ENCODE measurements at regions not wholly inside any gene's neighbourhood (a gene's known extent, or its start where the extent isn't known, plus 50 kb on each side); places are given as distances from the start of the nearest gene placed in this dataset.

DNA sequence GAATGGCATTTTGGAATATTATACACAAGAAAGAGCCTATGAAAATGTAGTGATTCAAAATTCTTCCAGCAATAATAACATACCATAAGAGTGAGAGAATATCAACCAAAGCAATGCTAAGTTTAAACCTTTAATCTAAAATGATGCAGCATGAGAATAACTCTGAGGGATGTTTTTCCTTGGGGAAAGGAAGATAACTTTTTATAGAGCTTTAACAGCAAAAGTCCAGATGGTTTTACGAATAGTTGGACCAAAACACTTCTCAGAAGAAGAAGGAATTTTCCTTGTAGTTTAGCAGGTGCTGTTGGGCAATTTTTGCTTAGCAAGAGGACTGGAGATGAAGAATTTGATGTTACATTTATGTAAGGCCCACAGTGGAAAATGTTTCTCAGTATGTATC, 1503.2 kb downstream of the HACE1 start:
- Histone ChIP-seq H4K20me1 (ENCODE audit: low read depth, low read length) (no peaks in the 10 kb centered on the region), H3K36me3 (ENCODE audit: low read length) (no peaks in the 10 kb centered on the region), H3K4me3 (ENCODE audit: insufficient read depth, low read length, poor library complexity, severe bottlenecking) (no peak overlapping the region), H3F3A (ENCODE audit: insufficient read depth) (no peaks in the 10 kb centered on the region), H3K9me2 (replicated peaks; ENCODE audit: insufficient read depth, low read length) (no peaks in the 10 kb centered on the region), H3K27me3 (ENCODE audit: low read length) (no peaks in the 10 kb centered on the region), H3K9ac (ENCODE audit: low read length) (no peak overlapping the region), H3K79me2 (ENCODE audit: insufficient read depth, low read length) (no peaks in the 10 kb centered on the region), H3K4me2 (ENCODE audit: low read depth, low read length, poor library complexity, severe bottlenecking) (no peak overlapping the region), H3K9me3 (ENCODE audit: insufficient read depth, low read length) (no peaks in the 10 kb centered on the region), H2AFZ (ENCODE audit: low read depth, low read length, severe bottlenecking) (no peak overlapping the region), H3K27ac (ENCODE audit: low read depth, low read length) (no peak overlapping the region)
- no peak for TF ChIP-seq EZH2phosphoT487 (conservative IDR thresholded peaks at IDR 0.05; ENCODE audit: low read length)
- TF ChIP-seq, protein P1, sequence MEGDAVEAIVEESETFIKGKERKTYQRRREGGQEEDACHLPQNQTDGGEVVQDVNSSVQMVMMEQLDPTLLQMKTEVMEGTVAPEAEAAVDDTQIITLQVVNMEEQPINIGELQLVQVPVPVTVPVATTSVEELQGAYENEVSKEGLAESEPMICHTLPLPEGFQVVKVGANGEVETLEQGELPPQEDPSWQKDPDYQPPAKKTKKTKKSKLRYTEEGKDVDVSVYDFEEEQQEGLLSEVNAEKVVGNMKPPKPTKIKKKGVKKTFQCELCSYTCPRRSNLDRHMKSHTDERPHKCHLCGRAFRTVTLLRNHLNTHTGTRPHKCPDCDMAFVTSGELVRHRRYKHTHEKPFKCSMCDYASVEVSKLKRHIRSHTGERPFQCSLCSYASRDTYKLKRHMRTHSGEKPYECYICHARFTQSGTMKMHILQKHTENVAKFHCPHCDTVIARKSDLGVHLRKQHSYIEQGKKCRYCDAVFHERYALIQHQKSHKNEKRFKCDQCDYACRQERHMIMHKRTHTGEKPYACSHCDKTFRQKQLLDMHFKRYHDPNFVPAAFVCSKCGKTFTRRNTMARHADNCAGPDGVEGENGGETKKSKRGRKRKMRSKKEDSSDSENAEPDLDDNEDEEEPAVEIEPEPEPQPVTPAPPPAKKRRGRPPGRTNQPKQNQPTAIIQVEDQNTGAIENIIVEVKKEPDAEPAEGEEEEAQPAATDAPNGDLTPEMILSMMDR (IDR thresholded peaks at IDR 0.05; ENCODE audit: insufficient read depth, low read length, poor library complexity, severe bottlenecking) = no peak

DNA sequence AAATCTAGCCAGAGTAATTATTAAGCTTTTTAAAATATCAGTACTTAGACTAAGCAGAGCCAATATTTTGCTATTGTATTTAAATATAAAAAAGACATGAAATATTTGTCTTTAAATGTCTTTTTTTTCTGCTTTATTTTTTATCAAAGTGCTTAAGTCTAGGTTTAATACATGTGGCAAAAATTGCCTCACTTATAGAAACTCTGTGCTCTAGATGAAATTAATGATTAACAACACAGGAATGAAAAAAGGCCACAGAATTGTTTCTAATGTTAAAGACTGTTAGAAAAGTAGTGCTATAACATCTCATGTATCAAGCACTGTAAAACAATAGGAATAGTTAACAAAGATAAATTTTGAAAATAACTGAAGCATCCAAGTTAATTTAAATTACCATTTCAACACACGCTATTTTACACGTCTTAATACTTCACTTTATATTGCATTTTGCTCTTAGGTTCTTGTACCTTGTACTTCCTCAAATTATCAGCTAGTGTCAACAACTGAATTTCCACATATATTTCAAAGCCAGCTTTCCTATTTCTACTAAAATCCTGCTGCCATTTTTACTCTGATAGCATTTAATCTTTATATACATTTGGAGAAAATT, 1515.1 kb downstream of the HACE1 start:
- no peak overlapping the region for H3K9ac ChIP-seq (ENCODE audit: low read length)
- no peaks in the 10 kb centered on the region for H3K36me3 ChIP-seq (ENCODE audit: low read length)
- no peaks in the 10 kb centered on the region for H3K9me2 ChIP-seq (replicated peaks; ENCODE audit: insufficient read depth, low read length)
- no peak overlapping the region for H2AFZ ChIP-seq (ENCODE audit: low read depth, low read length, severe bottlenecking)
- no peaks in the 10 kb centered on the region for H3K9me3 ChIP-seq (ENCODE audit: insufficient read depth, low read length)
- no peaks in the 10 kb centered on the region for H3K79me2 ChIP-seq (ENCODE audit: insufficient read depth, low read length)
- H3F3A ChIP-seq (ENCODE audit: insufficient read depth) = no peaks in the 10 kb centered on the region
- no peaks in the 10 kb centered on the region for H4K20me1 ChIP-seq (ENCODE audit: low read depth, low read length)
- no peak overlapping the region for H3K27ac ChIP-seq (ENCODE audit: low read depth, low read length)
- H3K4me3 ChIP-seq (ENCODE audit: insufficient read depth, low read length, poor library complexity, severe bottlenecking) = no peak overlapping the region
- H3K4me2 ChIP-seq (ENCODE audit: low read depth, low read length, poor library complexity, severe bottlenecking) = no peak overlapping the region
- TF ChIP-seq, protein P1 (IDR thresholded peaks at IDR 0.05; ENCODE audit: insufficient read depth, low read length, poor library complexity, severe bottlenecking) = no peak
- no peak for TF ChIP-seq EZH2phosphoT487 (conservative IDR thresholded peaks at IDR 0.05; ENCODE audit: low read length)
- H3K27me3 ChIP-seq (ENCODE audit: low read length) = no peaks in the 10 kb centered on the region

DNA sequence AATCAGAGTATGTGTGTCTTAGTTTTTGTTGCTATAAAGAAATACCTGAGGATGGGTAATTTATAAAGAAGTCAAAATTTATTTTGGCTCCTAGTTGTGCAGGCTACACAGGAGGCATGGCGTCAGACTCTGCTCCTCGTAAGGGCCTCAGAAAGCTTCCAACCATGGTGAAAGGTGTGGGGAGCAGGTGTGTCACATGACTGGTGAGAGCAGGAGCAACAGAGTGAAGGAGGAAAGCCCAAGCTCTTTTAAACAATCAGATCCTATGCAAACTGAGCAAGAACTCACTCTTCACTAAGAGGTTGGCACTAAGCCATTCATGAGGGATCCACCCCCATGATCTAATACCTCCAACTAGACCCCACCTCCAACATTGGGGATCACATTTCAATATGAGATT, 1524.3 kb downstream of the HACE1 start:
- Histone ChIP-seq H3K36me3 (ENCODE audit: low read length) (no peaks in the 10 kb centered on the region), H3K79me2 (ENCODE audit: insufficient read depth, low read length) (no peaks in the 10 kb centered on the region), H3K4me2 (ENCODE audit: low read depth, low read length, poor library complexity, severe bottlenecking) (no peak overlapping the region), H3K27me3 (ENCODE audit: low read length) (no peaks in the 10 kb centered on the region), H3F3A (ENCODE audit: insufficient read depth) (no peaks in the 10 kb centered on the region), H3K9ac (ENCODE audit: low read length) (no peak overlapping the region), H4K20me1 (ENCODE audit: low read depth, low read length) (no peaks in the 10 kb centered on the region), H3K27ac (ENCODE audit: low read depth, low read length) (no peak overlapping the region), H3K9me2 (replicated peaks; ENCODE audit: insufficient read depth, low read length) (no peaks in the 10 kb centered on the region), H3K4me3 (ENCODE audit: insufficient read depth, low read length, poor library complexity, severe bottlenecking) (no peak overlapping the region), H2AFZ (ENCODE audit: low read depth, low read length, severe bottlenecking) (no peak overlapping the region), H3K9me3 (ENCODE audit: insufficient read depth, low read length) (no peaks in the 10 kb centered on the region)
- no peak for TF ChIP-seq EZH2phosphoT487 (conservative IDR thresholded peaks at IDR 0.05; ENCODE audit: low read length)
- TF ChIP-seq, protein P1 (IDR thresholded peaks at IDR 0.05; ENCODE audit: insufficient read depth, low read length, poor library complexity, severe bottlenecking) = no peak
